ENCODE measurements at regions not wholly inside any gene's neighbourhood (a gene's known extent, or its start where the extent isn't known, plus 50 kb on each side); places are given as distances from the start of the nearest gene placed in this dataset.

- no peak for DNase-seq (ENCODE audit: low read depth, low spot score)
- H3K4me3 ChIP-seq (ENCODE audit: low read length) = no peak overlapping the region
Measured at GRCh38 chr16:55971447-55971846, 96.3 kb upstream of the CES5A start.

GRCh38 chr16:55968221-55968620 is 93.0 kb upstream of the CES5A start:
- no peak overlapping the region for H3K4me3 ChIP-seq (ENCODE audit: low read length)
- no peak for DNase-seq (ENCODE audit: low read depth, low spot score)

GRCh38 chr16:55964923-55965475 is 89.8 kb upstream of the CES5A start:
- no peak for DNase-seq (ENCODE audit: low read depth, low spot score)
- H3K4me3 ChIP-seq (ENCODE audit: low read length) = no peak overlapping the region

- H3K4me3 ChIP-seq (ENCODE audit: low read length) = no peak overlapping the region
- DNase-seq (ENCODE audit: low read depth, low spot score) = no peak
Measured at GRCh38 chr16:55955845-55956244, 80.7 kb upstream of the CES5A start.

- no peak for DNase-seq (ENCODE audit: low read depth, low spot score)
- no peak overlapping the region for H3K4me3 ChIP-seq (ENCODE audit: low read length)
Measured at GRCh38 chr16:55955424-55955823, 80.3 kb upstream of the CES5A start.

- no peak for DNase-seq (ENCODE audit: low read depth, low spot score)
Measured at GRCh38 chr16:55954906-55955305, 79.7 kb upstream of the CES5A start.

GRCh38 chr16:55949518-55949917 is 74.3 kb upstream of the CES5A start:
- no peak for DNase-seq (ENCODE audit: low read depth, low spot score)
- H3K4me3 ChIP-seq (ENCODE audit: low read length) = no peak overlapping the region

More at GRCh38 chr16:55954906-55955305, 79.7 kb upstream of the CES5A start:
- no peak overlapping the region for H3K4me3 ChIP-seq (ENCODE audit: low read length)

- DNase-seq (ENCODE audit: low read depth, low spot score) = no peak
Measured at GRCh38 chr16:55948230-55948629, 73.1 kb upstream of the CES5A start.

GRCh38 chr16:55947366-55947765 is 72.2 kb upstream of the CES5A start:
- H3K4me3 ChIP-seq (ENCODE audit: low read length) = no peak overlapping the region
- DNase-seq (ENCODE audit: low read depth, low spot score) = no peak

More at GRCh38 chr16:55948230-55948629, 73.1 kb upstream of the CES5A start:
- no peak overlapping the region for H3K4me3 ChIP-seq (ENCODE audit: low read length)

GRCh38 chr16:55944377-55944802 is 69.2 kb upstream of the CES5A start:
- peak; percentile 15 for DNase-seq (ENCODE audit: low read depth, low spot score)
- H3K4me3 ChIP-seq (ENCODE audit: low read length) = no peak overlapping the region

GRCh38 chr16:55943267-55943666 is 68.1 kb upstream of the CES5A start:
- H3K4me3 ChIP-seq (ENCODE audit: low read length) = no peak overlapping the region
- DNase-seq (ENCODE audit: low read depth, low spot score) = no peak

- DNase-seq (ENCODE audit: low read depth, low spot score) = no peak
- no peak overlapping the region for H3K4me3 ChIP-seq (ENCODE audit: low read length)
Measured at GRCh38 chr16:55942821-55943220, 67.6 kb upstream of the CES5A start.

GRCh38 chr16:55941552-55941951 is 66.4 kb upstream of the CES5A start:
- no peak overlapping the region for H3K4me3 ChIP-seq (ENCODE audit: low read length)
- DNase-seq (ENCODE audit: low read depth, low spot score) = no peak

GRCh38 chr16:55938126-55938525 is 63.0 kb upstream of the CES5A start:
- no peak for DNase-seq (ENCODE audit: low read depth, low spot score)
- no peak overlapping the region for H3K4me3 ChIP-seq (ENCODE audit: low read length)

GRCh38 chr16:55933038-55933437 is 57.9 kb upstream of the CES5A start:
- H3K4me3 ChIP-seq (ENCODE audit: low read length) = no peak overlapping the region
- DNase-seq (ENCODE audit: low read depth, low spot score) = no peak

- no peak for DNase-seq (ENCODE audit: low read depth, low spot score)
Measured at GRCh38 chr16:55930036-55930435, 54.9 kb upstream of the CES5A start.

GRCh38 chr16:55929181-55929580 is 54.0 kb upstream of the CES5A start:
- H3K4me3 ChIP-seq (ENCODE audit: low read length) = no peak overlapping the region
- DNase-seq (ENCODE audit: low read depth, low spot score) = no peak

More at GRCh38 chr16:55930036-55930435, 54.9 kb upstream of the CES5A start:
- H3K4me3 ChIP-seq (ENCODE audit: low read length) = no peak overlapping the region

GRCh38 chr16:55925242-55925641 is 50.1 kb upstream of the CES5A start:
- no peak for DNase-seq (ENCODE audit: low read depth, low spot score)
- no peak overlapping the region for H3K4me3 ChIP-seq (ENCODE audit: low read length)
